H9 (cell line): ENCODE measurements at regions not wholly inside any gene's neighbourhood (a gene's known extent, or its start where the extent isn't known, plus 50 kb on each side); places are given as distances from the start of the nearest gene placed in this dataset.

Source experiments
- DNase-seq: peaks from one replicate; pipeline ENCODE4 v3.0.0-alpha.2; 2017
- H2AFZ ChIP-seq: one replicate; pipeline ENCODE4 v1.6.1; 2013; ENCODE audit warnings: mild to moderate bottlenecking, low read length, control low read depth, moderate library complexity
- H2AK5ac ChIP-seq: 2 replicates; pipeline ENCODE4 v1.6.1; 2013; ENCODE audit warnings: low read length, control low read depth, mixed read lengths; ENCODE audit not compliant: insufficient read length
- H2BK120ac ChIP-seq: one replicate; pipeline ENCODE4 v1.6.1; 2013; ENCODE audit warnings: low read depth, mild to moderate bottlenecking, low read length, control low read depth, inconsistent platforms; ENCODE audit not compliant: poor library complexity, severe bottlenecking
- H2BK12ac ChIP-seq: 2 replicates; pipeline ENCODE4 v1.6.1; 2013; ENCODE audit warnings: low read length, control low read depth, mixed read lengths, low read depth; ENCODE audit not compliant: insufficient read length
- H2BK15ac ChIP-seq: 2 replicates; pipeline ENCODE4 v1.6.1; 2013; ENCODE audit warnings: low read depth, low read length, control low read depth
- H2BK20ac ChIP-seq: one replicate; pipeline ENCODE4 v1.6.1; 2013; ENCODE audit warnings: low read depth, mild to moderate bottlenecking, low read length, control low read depth, inconsistent platforms; ENCODE audit not compliant: poor library complexity, severe bottlenecking
- H2BK5ac ChIP-seq: 2 replicates; pipeline ENCODE4 v1.6.1; 2013; ENCODE audit warnings: low read length, control low read depth, mixed read lengths; ENCODE audit not compliant: insufficient read length
- H3K14ac ChIP-seq: 2 replicates; pipeline ENCODE4 v1.6.1; 2013; ENCODE audit warnings: low read length, control low read depth; ENCODE audit not compliant: insufficient read depth
- H3K18ac ChIP-seq: 2 replicates; pipeline ENCODE4 v1.6.1; 2013; ENCODE audit warnings: low read depth, mild to moderate bottlenecking, mixed read lengths, low read length, control low read depth; ENCODE audit not compliant: insufficient read length
- H3K23ac ChIP-seq: 2 replicates; pipeline ENCODE4 v1.6.1; 2013; ENCODE audit warnings: low read length, control low read depth, mixed read lengths, low read depth; ENCODE audit not compliant: insufficient read length
- H3K23me2 ChIP-seq: 2 replicates; pipeline ENCODE4 v1.6.1; 2013; ENCODE audit warnings: low read depth, mild to moderate bottlenecking, mixed read lengths, low read length, control low read depth; ENCODE audit not compliant: insufficient read length, poor library complexity, severe bottlenecking
- H3K27ac ChIP-seq: 2 replicates; pipeline ENCODE4 v1.5.1; 2013; ENCODE audit warnings: low read length, control low read depth, mixed read lengths, low read depth; ENCODE audit not compliant: insufficient read length
- H3K27me3 ChIP-seq: 2 replicates; pipeline ENCODE4 v1.6.1; 2013; ENCODE audit warnings: low read length, control low read depth, inconsistent platforms; ENCODE audit not compliant: insufficient read depth
- H3K4ac ChIP-seq: 2 replicates; pipeline ENCODE4 v1.6.1; 2013; ENCODE audit warnings: low read depth, mild to moderate bottlenecking, control low read depth, inconsistent platforms, low read length, moderate library complexity
- H3K4me1 ChIP-seq: 2 replicates; pipeline ENCODE4 v1.6.1; 2013; ENCODE audit warnings: low read length, control low read depth, inconsistent platforms; ENCODE audit not compliant: insufficient read depth
- H3K4me2 ChIP-seq: 2 replicates; pipeline ENCODE4 v1.6.1; 2013; ENCODE audit warnings: low read length, control low read depth, mixed read lengths; ENCODE audit not compliant: insufficient read length, insufficient read depth
- H3K56ac ChIP-seq: 2 replicates; pipeline ENCODE4 v1.6.1; 2013; ENCODE audit warnings: low read depth, mild to moderate bottlenecking, mixed read lengths, low read length, control low read depth; ENCODE audit not compliant: insufficient read length
- H3K79me1 ChIP-seq: 2 replicates; pipeline ENCODE4 v1.6.1; 2013; ENCODE audit warnings: low read depth, mild to moderate bottlenecking, moderate library complexity, low read length, control low read depth, inconsistent platforms; ENCODE audit not compliant: insufficient read depth, poor library complexity, severe bottlenecking
- H3K79me2 ChIP-seq: 2 replicates; pipeline ENCODE4 v1.6.1; 2013; ENCODE audit warnings: low read length, control low read depth, inconsistent platforms; ENCODE audit not compliant: insufficient read depth
- H3K9ac ChIP-seq: 2 replicates; pipeline ENCODE4 v1.6.1; 2013; ENCODE audit warnings: low read length, control low read depth, mixed read lengths; ENCODE audit not compliant: insufficient read length; ENCODE audit errors: extremely low read depth
- H3K9me3 ChIP-seq: one replicate; pipeline ENCODE4 v1.6.1; 2013; ENCODE audit warnings: low read depth, low read length, inconsistent platforms; ENCODE audit not compliant: control insufficient read depth
- H3T11ph ChIP-seq: one replicate; pipeline ENCODE4 v1.6.1; 2013; ENCODE audit warnings: mild to moderate bottlenecking, low read length, control low read depth, inconsistent platforms
- H4K20me1 ChIP-seq: one replicate; pipeline ENCODE4 v1.6.1; 2013; ENCODE audit not compliant: control insufficient read depth, insufficient read length, insufficient read depth
- H4K5ac ChIP-seq: 2 replicates; pipeline ENCODE4 v1.6.1; 2013; ENCODE audit warnings: low read depth, mild to moderate bottlenecking, mixed read lengths, low read length, control low read depth; ENCODE audit not compliant: insufficient read length
- H4K8ac ChIP-seq: replicated peaks from 2 replicates; pipeline ENCODE4 v1.6.1; 2013; ENCODE audit warnings: low read length, control low read depth, mixed read lengths, low read depth; ENCODE audit not compliant: insufficient read length
- H4K91ac ChIP-seq: 2 replicates; pipeline ENCODE4 v1.6.1; 2013; ENCODE audit warnings: low read depth, mild to moderate bottlenecking, moderate library complexity, mixed read lengths, low read length, control low read depth; ENCODE audit not compliant: insufficient read length
- H3K27ac Mint-ChIP-seq, 3 experiments: 2 replicates in 2 of 3; 3 replicates in 1 of 3; pipeline ENCODE4 v1.8.0; 2020 to 2021; ENCODE audit warnings: mixed read lengths in 3 of 3, mild to moderate bottlenecking in 1 of 3, moderate library complexity in 1 of 3
- H3K27me3 Mint-ChIP-seq: 2 replicates; pipeline ENCODE4 v1.8.0; 2021; ENCODE audit warnings: low read depth, mild to moderate bottlenecking, moderate library complexity, mixed read lengths
- H3K36me3 Mint-ChIP-seq, 3 experiments: 2 replicates in 2 of 3; 3 replicates in 1 of 3; pipeline ENCODE4 v1.8.0; 2020 to 2021; ENCODE audit warnings: low read depth in 3 of 3, mixed read lengths in 3 of 3; ENCODE audit not compliant: insufficient read depth in 1 of 3
- H3K4me1 Mint-ChIP-seq, 2 experiments: 2 replicates each; pipeline ENCODE4 v1.8.0; 2020; ENCODE audit warnings: mixed read lengths in 2 of 2
- H3K4me3 Mint-ChIP-seq, 2 experiments: 2 replicates in 1 of 2; 3 replicates in 1 of 2; pipeline ENCODE4 v1.8.0; 2020 to 2021; ENCODE audit warnings: mild to moderate bottlenecking in 2 of 2, mixed read lengths in 2 of 2, moderate library complexity in 1 of 2
- H3K9me3 Mint-ChIP-seq, 2 experiments: 2 replicates in 1 of 2; 3 replicates in 1 of 2; pipeline ENCODE4 v1.8.0; 2020; ENCODE audit warnings: mild to moderate bottlenecking in 2 of 2, mixed read lengths in 2 of 2, moderate library complexity in 1 of 2
- WGBS: extraction: QIAGEN DNeasy Blood & Tissue Kit; methylation state at CpG from one replicate; pipeline ENCODE4 v1.1.7; 2013; ENCODE audit warnings: missing lambda C conversion rate, low lambda C conversion rate, mixed read lengths; ENCODE audit not compliant: insufficient read length; ENCODE audit errors: extremely low coverage; 5-methylcytosine and 5-hydroxymethylcytosine counted together
- TF ChIP-seq, protein P1 (sequence below): fragments of 200-600 bp; sonication (generic); conservative IDR thresholded peaks from 3 replicates; pipeline ENCODE4 v1.8.0; 2021; ENCODE audit warnings: antibody characterized with exemption, mild to moderate bottlenecking

DNA sequence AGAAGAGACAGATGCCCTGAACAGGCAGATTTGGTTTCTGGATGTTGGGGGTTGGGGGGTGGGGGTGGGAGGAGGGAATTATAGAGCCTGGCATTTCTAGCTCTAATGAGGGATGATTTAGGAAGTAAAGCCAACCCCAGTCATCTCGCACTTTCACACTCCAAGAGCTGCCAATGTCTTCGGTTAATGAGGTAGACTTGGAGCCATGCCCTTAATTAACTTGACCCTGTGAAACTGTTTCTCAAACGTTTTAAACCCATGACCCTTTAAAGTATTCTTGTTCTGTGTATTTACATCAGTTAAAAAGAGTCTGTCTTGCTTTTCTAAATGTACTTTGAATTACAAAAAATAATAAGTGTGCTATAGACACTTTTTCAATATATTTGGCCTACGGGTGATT, 466.9 kb downstream of the FAT4 start:
- Mint-ChIP-seq H3K9me3 (peaks cover 9 to 13% of the 10 kb centered on the region in 2 experiments), H3K36me3 (peaks cover 4 to 10% (median 7%) of the 10 kb centered on the region in 3 experiments), H3K27me3 (no peaks in the 10 kb centered on the region), H3K4me3 (no peak overlapping the region), H3K4me1 (no peaks in the 10 kb centered on the region), H3K27ac (no peak overlapping the region)
- no peak overlapping the region for H4K8ac ChIP-seq
- H4K91ac ChIP-seq, result no peak overlapping the region
- H3K4ac ChIP-seq, result no peak overlapping the region
- H3K18ac ChIP-seq, result no peak overlapping the region
- H2BK120ac ChIP-seq, result no peak overlapping the region
- TF ChIP-seq, protein P1, sequence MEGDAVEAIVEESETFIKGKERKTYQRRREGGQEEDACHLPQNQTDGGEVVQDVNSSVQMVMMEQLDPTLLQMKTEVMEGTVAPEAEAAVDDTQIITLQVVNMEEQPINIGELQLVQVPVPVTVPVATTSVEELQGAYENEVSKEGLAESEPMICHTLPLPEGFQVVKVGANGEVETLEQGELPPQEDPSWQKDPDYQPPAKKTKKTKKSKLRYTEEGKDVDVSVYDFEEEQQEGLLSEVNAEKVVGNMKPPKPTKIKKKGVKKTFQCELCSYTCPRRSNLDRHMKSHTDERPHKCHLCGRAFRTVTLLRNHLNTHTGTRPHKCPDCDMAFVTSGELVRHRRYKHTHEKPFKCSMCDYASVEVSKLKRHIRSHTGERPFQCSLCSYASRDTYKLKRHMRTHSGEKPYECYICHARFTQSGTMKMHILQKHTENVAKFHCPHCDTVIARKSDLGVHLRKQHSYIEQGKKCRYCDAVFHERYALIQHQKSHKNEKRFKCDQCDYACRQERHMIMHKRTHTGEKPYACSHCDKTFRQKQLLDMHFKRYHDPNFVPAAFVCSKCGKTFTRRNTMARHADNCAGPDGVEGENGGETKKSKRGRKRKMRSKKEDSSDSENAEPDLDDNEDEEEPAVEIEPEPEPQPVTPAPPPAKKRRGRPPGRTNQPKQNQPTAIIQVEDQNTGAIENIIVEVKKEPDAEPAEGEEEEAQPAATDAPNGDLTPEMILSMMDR, result no peak
- H3K56ac ChIP-seq, result no peak overlapping the region
- H3K9me3 ChIP-seq, result peaks cover 1% of the 10 kb centered on the region
- no peak overlapping the region for H2BK12ac ChIP-seq
- no peaks in the 10 kb centered on the region for H3K27me3 ChIP-seq
- no peak overlapping the region for H3K23ac ChIP-seq
- H4K20me1 ChIP-seq, result no peaks in the 10 kb centered on the region
- H2BK15ac ChIP-seq, result no peak overlapping the region
- H3K14ac ChIP-seq, result no peak overlapping the region
- H2BK5ac ChIP-seq, result no peak overlapping the region
- H3K79me2 ChIP-seq, result no peaks in the 10 kb centered on the region
- H3T11ph ChIP-seq, result no peak overlapping the region
- no peak overlapping the region for H3K9ac ChIP-seq
- WGBS, result no CpG with 5 or more reads among the region's 4 CpGs
- no peaks in the 10 kb centered on the region for H3K4me1 ChIP-seq
- no peaks in the 10 kb centered on the region for H3K23me2 ChIP-seq
- H3K4me2 ChIP-seq, result no peak overlapping the region
- no peak overlapping the region for H3K27ac ChIP-seq
- no peak overlapping the region for H2AFZ ChIP-seq
- no peak for DNase-seq
- H2BK20ac ChIP-seq, result no peak overlapping the region
- no peaks in the 10 kb centered on the region for H3K79me1 ChIP-seq
- H2AK5ac ChIP-seq, result no peak overlapping the region
- no peak overlapping the region for H4K5ac ChIP-seq
